ENCODE measurements at regions not wholly inside any gene's neighbourhood (a gene's known extent, or its start where the extent isn't known, plus 50 kb on each side); places are given as distances from the start of the nearest gene placed in this dataset.

- no peak for TF ChIP-seq USF2 (IDR thresholded peaks at IDR 0.05; ENCODE audit: low read depth, low read length)
- TF ChIP-seq USF2 (CRISPR knock-in tag; IDR thresholded peaks at IDR 0.05; ENCODE audit: borderline replicate concordance): no peak
- no peak for TF ChIP-seq HOXA5 (CRISPR knock-in tag; IDR thresholded peaks at IDR 0.05)
- TF ChIP-seq CBX1 (IDR thresholded peaks at IDR 0.05; ENCODE audit: low read depth): no peak
- TF ChIP-seq ZNF235 (CRISPR knock-in tag; IDR thresholded peaks at IDR 0.05; ENCODE audit: borderline replicate concordance): no peak
- TF ChIP-seq CERS6 (CRISPR knock-in tag; IDR thresholded peaks at IDR 0.05): no peak
- no peak for TF ChIP-seq KDM4B (CRISPR knock-in tag; IDR thresholded peaks at IDR 0.05)
- no peak for TF ChIP-seq GRHL1 (CRISPR knock-in tag; conservative IDR thresholded peaks at IDR 0.05)
Measured at GRCh38 chr18:64253873-64254272, 105.0 kb upstream of the LINC00305 start (continued).

- no peak overlapping the region for H3K27ac ChIP-seq (ENCODE audit: extremely low read length, insufficient read depth, low read length)
- H3K4me3 ChIP-seq (replicated peaks in 1 of 3; ENCODE audit: insufficient read depth in 1 of 3, low read depth in 2 of 3, low read length in 3 of 3): no peak overlapping the region
- peaks cover 25% of the 10 kb centered on the region for H3K9me3 ChIP-seq (ENCODE audit: low read length)
- H2AFZ ChIP-seq (ENCODE audit: low read length): no peak overlapping the region
- POLR2A ChIA-PET: no interaction called here
- no peak for ATAC-seq
- WGBS (ENCODE audit: low lambda C conversion rate): 1% methylated on average over 4 of the region's 4 CpGs
- no peaks in the 10 kb centered on the region for H4K20me1 ChIP-seq (ENCODE audit: insufficient read depth, low read length)
- in situ Hi-C loops (cut with HindIII; ENCODE audit: extremely low pct_ligation_motif_present, low pct_unique_long_range_greater_than_20kb) (no loop called here), intact Hi-C loops (cut with micrococcal nuclease; ENCODE audit: unreplicated experiment) (no loop called here)
- no peak for FAIRE-seq
- H3K36me3 ChIP-seq (replicated peaks in 1 of 2; ENCODE audit: control insufficient read depth in 1 of 2, insufficient read depth in 2 of 2, low read length in 2 of 2): no peaks in the 10 kb centered on the region
- TF ChIP-seq HMGXB3 (CRISPR knock-in tag; IDR thresholded peaks at IDR 0.05; ENCODE audit: borderline replicate concordance): no peak
- TF ChIP-seq ZNF747 (CRISPR knock-in tag; IDR thresholded peaks at IDR 0.05; ENCODE audit: borderline replicate concordance): no peak
- no peak for TF ChIP-seq CENPX (CRISPR knock-in tag; IDR thresholded peaks at IDR 0.05)
- TF ChIP-seq NKX3-1 (CRISPR knock-in tag; IDR thresholded peaks at IDR 0.05): no peak
- TF ChIP-seq ZSCAN20 (CRISPR knock-in tag; IDR thresholded peaks at IDR 0.05; ENCODE audit: borderline replicate concordance): no peak
- no peak for DNase-seq (ENCODE audit: low spot score)
- no peak overlapping the region for H3K9ac ChIP-seq (ENCODE audit: insufficient read depth, low read depth, low read length)
- H3K4me2 ChIP-seq (ENCODE audit: low read depth, low read length): no peak overlapping the region
- H3K4me1 ChIP-seq (ENCODE audit: insufficient read depth, low read length): no peaks in the 10 kb centered on the region
- no peaks in the 10 kb centered on the region for H3K79me2 ChIP-seq (ENCODE audit: insufficient read depth, low read length)
- CTCF ChIA-PET (ENCODE audit: low intra/inter-chr PET ratio, low total read pairs): no interaction called here
- H3K27me3 ChIP-seq (ENCODE audit: control insufficient read depth in 1 of 2, insufficient read depth in 2 of 2, low read length in 2 of 2): no peaks in the 10 kb centered on the region
- no TSS peak for BruUV-seq (replicated peaks)
Measured at GRCh38 chr18:64253222-64253621, 104.3 kb upstream of the LINC00305 start.
